GM12891 (cell line): ENCODE measurements at regions not wholly inside any gene's neighbourhood (a gene's known extent, or its start where the extent isn't known, plus 50 kb on each side); places are given as distances from the start of the nearest gene placed in this dataset.

Source experiments
- POLR2A ChIP-seq: IDR thresholded peaks from 2 replicates; pipeline ENCODE4 v1.6.1; 2011; ENCODE audit warnings: low read depth, low read length, control low read depth
- POLR2AphosphoS5 ChIP-seq: IDR thresholded peaks from 2 replicates; pipeline ENCODE4 v1.6.1; 2011; ENCODE audit warnings: low read depth, low read length, control low read depth
- SPI1 ChIP-seq: IDR thresholded peaks from 2 replicates; pipeline ENCODE4 v1.6.1; 2011; ENCODE audit warnings: low read depth, low read length, control low read depth
- TAF1 ChIP-seq: IDR thresholded peaks from 2 replicates; pipeline ENCODE4 v1.6.1; 2011; ENCODE audit warnings: low read depth, low read length, control low read depth

DNA sequence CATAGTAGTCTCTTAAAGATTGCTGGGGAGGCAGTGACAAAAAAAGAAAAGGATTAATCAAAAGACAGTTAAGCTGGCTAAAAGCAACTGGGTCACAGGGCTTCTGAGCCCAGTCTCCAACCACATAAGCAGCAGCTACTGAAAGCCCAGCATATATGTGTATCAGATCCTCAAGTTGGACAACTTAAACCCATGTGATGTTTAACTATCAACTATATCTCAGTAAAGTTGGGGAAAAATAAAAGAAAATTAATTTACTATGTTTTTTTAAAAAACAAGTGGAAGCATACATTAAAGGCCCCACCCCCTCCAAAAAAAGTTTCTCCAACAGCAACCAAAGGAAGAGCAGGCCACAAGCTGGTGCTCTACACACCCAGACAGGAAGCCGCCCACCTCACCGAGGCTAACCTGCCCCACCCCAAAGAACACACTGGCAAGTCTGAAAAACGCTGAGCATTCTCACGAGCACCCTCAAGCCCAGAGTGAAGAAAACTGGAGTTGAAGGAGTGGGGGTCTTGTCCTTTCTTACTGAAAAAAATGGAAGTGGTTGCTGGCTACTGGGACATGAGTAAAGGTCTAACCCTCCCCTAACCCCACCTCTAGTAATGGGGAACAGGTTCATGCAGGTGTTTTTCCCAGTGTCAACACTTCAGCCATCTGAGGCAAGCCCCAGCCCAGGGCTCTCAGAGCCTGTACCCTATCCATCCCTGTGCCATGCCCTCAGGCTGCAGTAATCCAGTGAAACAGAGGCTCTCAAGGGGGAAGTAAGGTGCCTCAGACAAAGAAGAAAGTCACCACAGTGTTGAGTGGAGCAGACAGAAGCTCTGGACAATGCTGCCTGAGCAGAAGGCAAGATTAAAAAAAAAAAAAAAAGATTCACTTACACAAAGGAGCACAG, 106.3 kb downstream of the GYPC start:
- TF ChIP-seq POLR2A: no peak
- no peak for TF ChIP-seq POLR2AphosphoS5
- no peak for TF ChIP-seq TAF1
- TF ChIP-seq SPI1: no peak
